Endodermal cell (in vitro differentiated cells): ENCODE measurements at regions not wholly inside any gene's neighbourhood (a gene's known extent, or its start where the extent isn't known, plus 50 kb on each side); places are given as distances from the start of the nearest gene placed in this dataset.

Source experiments
- DNase-seq: peaks from one replicate; pipeline ENCODE4 v3.0.0-alpha.2; 2017
- H3K27ac ChIP-seq: 2 replicates; pipeline ENCODE4 v1.5.1; 2013; ENCODE audit warnings: mild to moderate bottlenecking, low read depth, low read length, moderate library complexity
- H3K27me3 ChIP-seq: 2 replicates; pipeline ENCODE4 v1.6.1; 2013; ENCODE audit warnings: mild to moderate bottlenecking, low read length, moderate library complexity; ENCODE audit not compliant: insufficient read depth, control insufficient read depth, poor library complexity, severe bottlenecking
- H3K36me3 ChIP-seq: 2 replicates; pipeline ENCODE4 v1.7.0; 2013; ENCODE audit warnings: mild to moderate bottlenecking, low read length, moderate library complexity; ENCODE audit not compliant: control insufficient read depth, insufficient read depth
- H3K4me1 ChIP-seq: one replicate; pipeline ENCODE4 v1.7.0; 2013; ENCODE audit warnings: low read length; ENCODE audit not compliant: control insufficient read depth, insufficient read depth
- H3K4me3 ChIP-seq: 2 replicates; pipeline ENCODE4 v1.5.1; 2013; ENCODE audit warnings: mild to moderate bottlenecking, low read length, moderate library complexity
- H3K9ac ChIP-seq: 2 replicates; pipeline ENCODE4 v1.6.1; 2013; ENCODE audit warnings: mild to moderate bottlenecking, low read length, moderate library complexity; ENCODE audit not compliant: poor library complexity, severe bottlenecking; ENCODE audit errors: extremely low read depth
- H3K9me3 ChIP-seq: 2 replicates; pipeline ENCODE4 v1.6.1; 2013; ENCODE audit warnings: mild to moderate bottlenecking, low read length, moderate library complexity; ENCODE audit not compliant: control insufficient read depth
- H3K27ac Mint-ChIP-seq: 2 replicates; pipeline ENCODE4 v1.8.0; 2020; ENCODE audit warnings: mixed read lengths
- H3K27me3 Mint-ChIP-seq: 2 replicates; pipeline ENCODE4 v1.8.0; 2021; ENCODE audit warnings: mild to moderate bottlenecking, mixed read lengths; ENCODE audit not compliant: insufficient read depth
- H3K36me3 Mint-ChIP-seq: 2 replicates; pipeline ENCODE4 v1.8.0; 2020; ENCODE audit warnings: low read depth, mixed read lengths
- H3K4me1 Mint-ChIP-seq: 2 replicates; pipeline ENCODE4 v1.8.0; 2020; ENCODE audit warnings: mixed read lengths
- H3K4me3 Mint-ChIP-seq: 2 replicates; pipeline ENCODE4 v1.8.0; 2020; ENCODE audit warnings: mild to moderate bottlenecking, moderate library complexity, mixed read lengths
- H3K9me3 Mint-ChIP-seq: 2 replicates; pipeline ENCODE4 v1.8.0; 2020; ENCODE audit warnings: mild to moderate bottlenecking, mixed read lengths
- WGBS, 2 experiments: methylation state at CpG; one replicate each; pipeline versions ENCODE4 v1.1.5 to v1.1.7; 2013; ENCODE audit warnings: missing lambda C conversion rate in 2 of 2, mixed read lengths in 1 of 2; ENCODE audit not compliant: insufficient coverage in 1 of 2, insufficient read length in 1 of 2; 5-methylcytosine and 5-hydroxymethylcytosine counted together
- TF ChIP-seq, protein P1 (sequence below): fragments of 200-600 bp; sonication (generic); conservative IDR thresholded peaks from 2 replicates; pipeline ENCODE4 v1.5.0; 2021; ENCODE audit warnings: antibody characterized with exemption, mild to moderate bottlenecking

DNA sequence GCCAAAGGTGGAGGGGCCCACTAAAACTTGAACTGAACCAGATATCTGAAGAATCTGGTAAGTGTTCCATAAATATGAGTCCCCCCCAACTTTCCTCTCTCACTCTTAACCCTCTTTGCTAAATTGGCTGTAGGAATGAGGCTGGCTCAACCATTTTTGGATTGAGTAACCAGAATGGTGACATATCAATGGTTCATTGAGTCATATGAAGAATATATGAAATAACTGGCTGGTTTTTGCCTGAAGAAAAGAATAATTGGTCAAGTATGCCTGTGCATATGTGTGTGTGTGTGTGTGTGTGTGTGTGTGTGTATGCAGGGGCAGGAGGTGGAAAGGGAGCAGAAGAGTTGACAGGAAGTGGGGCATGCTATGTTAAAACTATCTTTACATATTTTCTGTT, 472.9 kb upstream of the THBS1 start:
- Mint-ChIP-seq H3K27me3 (no peaks in the 10 kb centered on the region), H3K4me3 (no peak overlapping the region), H3K27ac (no peak overlapping the region), H3K4me1 (peaks cover 5% of the 10 kb centered on the region), H3K9me3 (no peaks in the 10 kb centered on the region), H3K36me3 (no peaks in the 10 kb centered on the region)
- DNase-seq: no peak
- Histone ChIP-seq H3K9me3 (no peaks in the 10 kb centered on the region), H3K27me3 (no peaks in the 10 kb centered on the region), H3K4me3 (no peak overlapping the region), H3K27ac (no peak overlapping the region), H3K9ac (no peak overlapping the region), H3K36me3 (no peaks in the 10 kb centered on the region), H3K4me1 (no peaks in the 10 kb centered on the region)
- TF ChIP-seq, protein P1, sequence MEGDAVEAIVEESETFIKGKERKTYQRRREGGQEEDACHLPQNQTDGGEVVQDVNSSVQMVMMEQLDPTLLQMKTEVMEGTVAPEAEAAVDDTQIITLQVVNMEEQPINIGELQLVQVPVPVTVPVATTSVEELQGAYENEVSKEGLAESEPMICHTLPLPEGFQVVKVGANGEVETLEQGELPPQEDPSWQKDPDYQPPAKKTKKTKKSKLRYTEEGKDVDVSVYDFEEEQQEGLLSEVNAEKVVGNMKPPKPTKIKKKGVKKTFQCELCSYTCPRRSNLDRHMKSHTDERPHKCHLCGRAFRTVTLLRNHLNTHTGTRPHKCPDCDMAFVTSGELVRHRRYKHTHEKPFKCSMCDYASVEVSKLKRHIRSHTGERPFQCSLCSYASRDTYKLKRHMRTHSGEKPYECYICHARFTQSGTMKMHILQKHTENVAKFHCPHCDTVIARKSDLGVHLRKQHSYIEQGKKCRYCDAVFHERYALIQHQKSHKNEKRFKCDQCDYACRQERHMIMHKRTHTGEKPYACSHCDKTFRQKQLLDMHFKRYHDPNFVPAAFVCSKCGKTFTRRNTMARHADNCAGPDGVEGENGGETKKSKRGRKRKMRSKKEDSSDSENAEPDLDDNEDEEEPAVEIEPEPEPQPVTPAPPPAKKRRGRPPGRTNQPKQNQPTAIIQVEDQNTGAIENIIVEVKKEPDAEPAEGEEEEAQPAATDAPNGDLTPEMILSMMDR: no peak

DNA sequence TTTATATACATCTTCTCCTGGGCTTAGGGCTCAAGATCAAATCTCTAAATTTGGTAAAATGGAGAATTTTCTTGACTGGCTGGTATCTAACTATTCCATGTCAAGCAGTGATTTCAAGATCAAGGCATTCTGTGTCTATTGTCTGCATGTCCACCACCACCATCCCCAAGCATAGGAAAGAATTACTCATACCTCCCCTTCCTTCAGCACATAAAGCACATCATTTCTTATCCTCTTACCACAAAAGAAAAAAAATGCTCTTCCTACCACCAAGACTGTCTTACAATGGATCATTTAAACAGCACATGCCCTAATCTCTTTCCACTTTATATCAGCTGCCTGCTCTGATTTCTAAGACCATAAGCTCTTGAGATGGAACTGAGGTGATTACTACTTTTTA, 470.5 kb upstream of the THBS1 start:
- H3K4me3 ChIP-seq: no peak overlapping the region
- H3K27me3 Mint-ChIP-seq: peaks cover 4% of the 10 kb centered on the region
- no peak overlapping the region for H3K9ac ChIP-seq
- no peak overlapping the region for H3K27ac ChIP-seq
- no peaks in the 10 kb centered on the region for H3K27me3 ChIP-seq
- no peaks in the 10 kb centered on the region for H3K36me3 Mint-ChIP-seq
- H3K9me3 ChIP-seq: peaks cover 11% of the 10 kb centered on the region
- no peak for DNase-seq
- H3K36me3 ChIP-seq: no peaks in the 10 kb centered on the region
- TF ChIP-seq, protein P1: no peak
- no peak overlapping the region for H3K4me3 Mint-ChIP-seq
- H3K9me3 Mint-ChIP-seq: peaks cover 5% of the 10 kb centered on the region
- peaks cover 5% of the 10 kb centered on the region for H3K4me1 Mint-ChIP-seq
- H3K27ac Mint-ChIP-seq: no peak overlapping the region
- H3K4me1 ChIP-seq: no peaks in the 10 kb centered on the region

DNA sequence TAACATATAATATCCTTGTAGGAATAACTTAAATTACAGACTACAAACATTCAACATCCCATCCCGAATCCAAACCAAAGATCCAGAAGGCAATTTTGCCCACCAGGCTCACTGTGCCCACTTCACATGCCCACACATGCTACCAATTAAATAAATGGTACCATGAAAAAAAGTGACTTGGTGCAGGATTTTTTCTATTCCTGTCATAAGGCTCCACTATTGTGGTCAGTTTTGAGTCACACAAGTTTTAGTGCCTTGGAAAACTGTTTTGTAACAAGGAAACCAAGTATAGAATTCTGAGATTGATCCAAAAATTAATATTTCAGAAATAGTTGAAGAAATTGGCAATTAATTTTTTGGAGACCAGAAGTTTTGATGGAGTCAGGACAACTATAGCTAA, 470.1 kb upstream of the THBS1 start:
- Mint-ChIP-seq H3K36me3 (no peaks in the 10 kb centered on the region), H3K9me3 (peaks cover 5% of the 10 kb centered on the region), H3K4me3 (no peak overlapping the region), H3K4me1 (peaks cover 5% of the 10 kb centered on the region), H3K27ac (no peak overlapping the region), H3K27me3 (peaks cover 4% of the 10 kb centered on the region)
- H3K27me3 ChIP-seq: no peaks in the 10 kb centered on the region
- TF ChIP-seq, protein P1: no peak
- DNase-seq: no peak
- H3K9ac ChIP-seq: no peak overlapping the region
- no peak overlapping the region for H3K27ac ChIP-seq
- 83 to 100% methylated on average over 1 of the region's 1 CpG for WGBS, 2 experiments
- peaks cover 11% of the 10 kb centered on the region for H3K9me3 ChIP-seq
- no peaks in the 10 kb centered on the region for H3K4me1 ChIP-seq
- H3K36me3 ChIP-seq: no peaks in the 10 kb centered on the region
- no peak overlapping the region for H3K4me3 ChIP-seq
